ENCODE measurements at regions not wholly inside any gene's neighbourhood (a gene's known extent, or its start where the extent isn't known, plus 50 kb on each side); places are given as distances from the start of the nearest gene placed in this dataset.

- DNase-seq (ENCODE audit: low spot score) = no peak
- ATAC-seq = no peak
- intact Hi-C loops (cut with DNase I) = no loop called here
Observed at GRCh38 chr2:224325941-224326340, 76.0 kb downstream of the FAM124B start.

- intact Hi-C loops (cut with DNase I) = no loop called here
- DNase-seq (ENCODE audit: low spot score) (no peak), ATAC-seq (no peak)
Observed at GRCh38 chr2:224324604-224325003, 77.3 kb downstream of the FAM124B start.

GRCh38 chr2:224320660-224321059, 81.2 kb downstream of the FAM124B start:
- intact Hi-C loops (cut with DNase I) = no loop called here
- DNase-seq (ENCODE audit: low spot score) (no peak), ATAC-seq (no peak)

- intact Hi-C loops (cut with DNase I) = no loop called here
- ATAC-seq (no peak), DNase-seq (ENCODE audit: low spot score) (no peak)
Observed at GRCh38 chr2:224319750-224320149, 82.2 kb downstream of the FAM124B start.

GRCh38 chr2:224312741-224313140, 89.2 kb downstream of the FAM124B start:
- DNase-seq (ENCODE audit: low spot score) (no peak), ATAC-seq (no peak)
- intact Hi-C loops (cut with DNase I) = no loop called here

GRCh38 chr2:224310943-224311625, 90.8 kb downstream of the FAM124B start:
- intact Hi-C loops (cut with DNase I) = no loop called here
- no peak for DNase-seq (ENCODE audit: low spot score)
- no peak for ATAC-seq

- ATAC-seq = no peak
- intact Hi-C loops (cut with DNase I) = no loop called here
- DNase-seq (ENCODE audit: low spot score) = no peak
Observed at GRCh38 chr2:224309176-224309575, 92.7 kb downstream of the FAM124B start.

- intact Hi-C loops (cut with DNase I) = no loop called here
- DNase-seq (ENCODE audit: low spot score) = no peak
- no peak for ATAC-seq
Observed at GRCh38 chr2:224308272-224308911, 93.5 kb downstream of the FAM124B start.

- no peak for DNase-seq (ENCODE audit: low spot score)
- intact Hi-C loops (cut with DNase I) = no loop called here
- ATAC-seq = no peak
Observed at GRCh38 chr2:224302952-224303351, 99.0 kb downstream of the FAM124B start.

- ATAC-seq = no peak
- no peak for DNase-seq (ENCODE audit: low spot score)
- intact Hi-C loops (cut with DNase I) = no loop called here
Observed at GRCh38 chr2:224293976-224294375, 107.9 kb downstream of the FAM124B start.

GRCh38 chr2:224287531-224287930, 114.4 kb downstream of the FAM124B start:
- DNase-seq (ENCODE audit: low spot score) = no peak
- no peak for ATAC-seq
- intact Hi-C loops (cut with DNase I) = loop anchor here (10.0 kb wide), 1 partner anchor 293 kb away; no protein-coding TSS in a partner anchor

- ATAC-seq = no peak
- DNase-seq (ENCODE audit: low spot score) = no peak
- intact Hi-C loops (cut with DNase I) = loop anchor here (10.0 kb wide), 1 partner anchor 292 kb away; no protein-coding TSS in a partner anchor
Observed at GRCh38 chr2:224286923-224287322, 115.0 kb downstream of the FAM124B start.

- ATAC-seq = peak; percentile 55
- DNase-seq (ENCODE audit: low spot score) = no peak
- intact Hi-C loops (cut with DNase I) = loop anchor here (10.0 kb wide), 1 partner anchor 290 kb away; no protein-coding TSS in a partner anchor
Observed at GRCh38 chr2:224284134-224284946, 117.6 kb downstream of the FAM124B start.

GRCh38 chr2:224283466-224283965, 118.4 kb downstream of the FAM124B start:
- intact Hi-C loops (cut with DNase I) = loop anchor here (10.0 kb wide), 1 partner anchor 289 kb away; no protein-coding TSS in a partner anchor
- no peak for DNase-seq (ENCODE audit: low spot score)
- ATAC-seq = peak; percentile 39

- DNase-seq (ENCODE audit: low spot score) = no peak
- ATAC-seq = no peak
- intact Hi-C loops (cut with DNase I) = loop anchor here (10.0 kb wide), 1 partner anchor 287 kb away; no protein-coding TSS in a partner anchor
Observed at GRCh38 chr2:224281374-224281773, 120.5 kb downstream of the FAM124B start.

GRCh38 chr2:224278531-224278930, 123.4 kb downstream of the FAM124B start:
- DNase-seq (ENCODE audit: low spot score) = no peak
- intact Hi-C loops (cut with DNase I) = loop anchor here (10.0 kb wide), 1 partner anchor 114 kb away; no protein-coding TSS in a partner anchor

GRCh38 chr2:224276251-224276650, 125.7 kb downstream of the FAM124B start:
- DNase-seq (ENCODE audit: low spot score) = no peak
- intact Hi-C loops (cut with DNase I) = loop anchor here (10.0 kb wide), 1 partner anchor 111 kb away; no protein-coding TSS in a partner anchor
- no peak for ATAC-seq

More at GRCh38 chr2:224278531-224278930, 123.4 kb downstream of the FAM124B start:
- ATAC-seq = no peak

GRCh38 chr2:224272237-224272910, 129.5 kb downstream of the FAM124B start:
- intact Hi-C loops (cut with DNase I) = loop anchor here (10.0 kb wide), 1 partner anchor 108 kb away; no protein-coding TSS in a partner anchor
- no peak for ATAC-seq
- no peak for DNase-seq (ENCODE audit: low spot score)
